Suppressor macrophage treated with lipopolysaccharide for 4 hours (primary cell): ENCODE measurements at regions not wholly inside any gene's neighbourhood (a gene's known extent, or its start where the extent isn't known, plus 50 kb on each side); places are given as distances from the start of the nearest gene placed in this dataset.

Experiments
- DNase-seq: peaks from one replicate; pipeline ENCODE4 v3.0.0-alpha.2; 2020

- no peak for DNase-seq
These were observed 82.3 kb upstream of the GCFC2 start for GRCh38 chr2:75792996-75793395.

DNA sequence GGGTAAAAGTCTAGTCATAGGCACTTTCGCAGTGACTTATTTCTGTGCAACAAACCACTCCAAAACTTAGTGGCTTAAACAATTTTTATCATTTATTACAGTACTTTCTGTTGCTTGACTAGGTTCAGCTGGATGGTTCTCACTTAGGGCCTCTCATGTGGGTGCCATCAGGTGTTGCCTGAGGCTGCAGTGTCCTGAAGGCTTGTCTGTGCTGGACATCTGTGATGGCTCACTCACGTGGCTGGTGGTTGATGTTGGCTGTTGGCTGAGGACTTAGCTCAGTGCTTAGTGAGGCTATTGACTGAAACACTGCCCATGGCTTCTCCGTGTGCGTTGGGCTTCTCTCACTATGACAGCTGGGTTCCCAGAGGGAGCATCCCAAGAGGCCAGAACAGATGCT lies 81.4 kb upstream of the GCFC2 start:
- no peak for DNase-seq

GRCh38 chr2:75790814-75791467 lies 80.2 kb upstream of the GCFC2 start:
- no peak for DNase-seq

DNA sequence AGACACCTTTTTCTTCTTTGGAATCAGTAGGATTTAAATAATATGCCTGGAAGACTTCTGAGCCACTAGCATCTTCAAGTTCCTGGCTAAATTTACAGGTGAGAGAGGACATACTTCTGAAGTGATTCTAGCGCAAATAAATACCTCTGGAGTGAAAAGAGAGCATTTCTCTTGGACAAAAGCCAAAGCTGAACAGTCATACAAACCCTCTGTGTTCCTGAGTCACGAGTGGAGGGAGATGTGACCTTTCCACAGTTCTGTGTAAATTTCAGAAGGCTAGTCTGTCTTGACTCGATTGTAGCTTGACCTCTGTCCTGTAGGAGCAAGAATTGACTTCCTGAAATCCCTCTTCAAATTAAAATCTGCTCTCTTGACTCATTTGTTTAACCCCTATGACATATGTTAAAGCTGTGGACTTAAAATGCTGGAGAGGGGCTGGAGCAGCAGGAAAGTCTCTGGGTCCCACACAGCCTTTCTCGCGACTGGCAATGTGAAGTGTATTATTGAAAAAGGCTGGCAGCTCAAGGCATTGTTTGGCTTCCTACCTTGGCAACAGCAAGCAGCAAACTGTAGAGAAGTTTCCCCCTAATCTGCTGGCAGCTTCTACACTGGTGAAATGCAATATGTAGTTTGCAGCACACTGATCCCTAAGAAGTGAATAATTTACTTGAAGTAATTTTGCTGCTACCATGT lies 79.6 kb upstream of the GCFC2 start:
- DNase-seq = no peak

DNA sequence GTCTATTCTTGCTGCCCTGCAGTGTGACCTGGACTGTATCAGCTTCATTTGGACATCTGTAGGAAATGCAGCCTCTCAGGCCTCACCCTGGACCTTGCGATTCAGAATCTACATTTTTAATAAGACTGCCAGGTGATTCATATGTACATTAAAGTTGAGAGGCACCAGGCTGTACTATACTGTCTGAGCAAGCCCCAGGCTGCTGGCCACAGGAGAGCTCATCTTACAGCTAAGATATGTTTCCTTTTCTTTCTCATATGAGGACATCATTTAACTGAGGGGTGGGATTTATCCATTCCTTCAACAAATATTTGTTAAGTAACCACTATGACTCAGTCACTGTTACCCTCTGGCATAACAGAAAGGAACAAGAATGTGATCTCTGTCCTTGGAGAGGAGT lies 78.2 kb upstream of the GCFC2 start:
- no peak for DNase-seq

DNA sequence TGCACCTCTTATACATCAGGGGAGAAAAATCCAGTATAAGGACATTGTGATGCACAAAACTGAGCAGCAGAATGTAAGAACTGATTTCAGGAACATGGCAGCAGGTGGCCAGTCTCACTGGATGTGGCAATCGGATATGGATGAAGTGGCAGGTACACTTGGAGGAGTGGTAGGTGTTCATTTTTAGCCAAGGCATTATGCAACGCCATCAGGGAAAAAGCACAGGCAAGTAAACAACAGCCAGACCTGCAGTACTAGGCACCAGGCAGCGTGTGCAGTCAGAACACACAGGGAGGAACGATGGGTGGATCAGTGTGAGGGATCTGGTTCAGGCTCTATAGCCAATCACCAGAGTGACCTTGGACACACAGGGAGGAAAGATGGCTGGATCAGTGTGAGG lies 77.4 kb upstream of the GCFC2 start:
- DNase-seq = no peak

DNA sequence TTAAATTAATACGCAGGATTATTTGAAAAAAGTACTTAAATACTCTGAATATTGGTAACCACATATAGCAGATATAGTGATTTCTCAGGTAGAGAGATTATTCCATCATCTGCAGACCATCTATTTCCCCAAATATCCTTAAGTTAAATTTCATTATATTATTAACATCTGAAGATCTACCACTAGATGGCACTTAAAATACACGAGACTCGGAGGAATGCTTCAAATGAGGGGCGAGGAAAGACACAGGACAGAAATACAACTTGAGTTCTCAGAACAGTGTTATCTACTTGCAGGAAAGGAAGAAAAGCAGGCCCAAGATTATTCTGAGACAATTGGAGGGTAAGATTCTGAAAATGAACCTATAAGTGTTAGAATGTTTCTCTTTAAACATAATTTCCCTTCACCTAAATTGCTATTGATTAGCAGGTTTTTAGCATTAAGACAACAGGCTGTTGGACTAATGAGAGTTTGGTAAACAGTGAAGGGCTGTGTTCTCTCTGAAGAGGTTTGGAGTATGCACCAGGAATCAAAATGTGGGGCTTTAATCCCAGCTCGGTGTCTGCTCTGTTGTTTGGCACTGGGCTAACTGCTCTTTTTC lies 76.9 kb upstream of the GCFC2 start:
- DNase-seq = peak; percentile 15

DNA sequence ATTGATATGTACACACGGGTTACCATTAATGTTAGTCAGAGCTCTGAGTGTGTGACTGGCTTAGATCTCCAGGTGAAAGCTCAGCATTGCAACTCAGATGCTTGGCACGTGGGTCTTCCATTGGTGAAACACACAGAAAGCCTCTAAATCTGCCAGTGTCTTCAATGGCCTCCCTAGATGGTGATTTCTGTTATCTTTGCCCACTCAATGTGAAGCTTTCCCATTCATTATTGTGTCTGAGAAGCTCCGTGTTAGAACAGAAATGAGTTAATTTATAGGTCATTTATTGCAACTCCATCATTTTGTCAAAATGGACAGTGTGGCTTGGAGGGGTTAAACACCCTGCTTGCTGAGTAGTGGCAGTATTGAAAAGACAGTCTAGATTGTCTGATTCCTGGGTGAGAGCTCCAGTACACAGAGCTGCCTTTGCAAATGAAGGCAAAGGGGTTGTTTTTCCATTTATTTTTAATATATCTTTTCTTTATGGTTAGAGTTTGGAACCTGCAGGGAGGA lies 64.7 kb upstream of the GCFC2 start:
- no peak for DNase-seq

DNA sequence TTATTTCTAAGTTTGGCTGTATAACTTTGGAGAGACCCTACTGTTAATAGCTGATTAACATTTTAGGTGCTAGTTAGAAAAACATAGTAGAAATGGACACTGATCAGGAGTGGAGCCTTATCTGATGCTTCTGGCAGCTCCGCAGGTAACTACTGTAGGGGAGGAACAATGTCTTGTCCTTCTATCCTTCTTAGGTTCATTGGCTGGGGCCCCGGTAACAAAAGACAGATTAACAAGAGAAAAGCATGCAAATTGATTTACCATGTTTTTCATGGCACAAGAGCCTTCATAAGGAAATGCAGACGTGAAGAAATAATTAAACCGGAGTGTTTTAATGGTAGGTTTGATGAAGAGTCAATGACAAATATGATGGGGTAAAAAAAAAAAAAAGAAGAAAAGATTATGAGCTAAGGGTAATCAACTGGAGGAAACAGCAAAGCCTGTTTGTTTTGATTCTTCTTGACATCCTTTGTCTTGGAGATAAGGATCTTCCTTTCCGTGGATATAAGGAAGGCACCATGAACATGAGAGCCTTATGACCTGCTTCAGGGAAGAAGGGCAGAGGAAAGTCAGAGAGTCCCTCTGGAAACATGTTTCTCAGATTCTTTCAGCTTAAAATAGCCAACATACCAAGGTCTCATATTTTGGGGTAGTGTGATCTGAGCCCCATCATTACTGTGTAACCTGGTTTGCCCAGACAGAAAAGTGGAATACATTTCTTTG lies 62.4 kb upstream of the GCFC2 start:
- DNase-seq = no peak

- no peak for DNase-seq
These were observed 55.1 kb upstream of the GCFC2 start for GRCh38 chr2:75765798-75766197.

GRCh38 chr2:75764611-75765010 lies 53.9 kb upstream of the GCFC2 start:
- DNase-seq = no peak
